CD8-positive, alpha-beta memory T cell (primary cell): ENCODE measurements at regions not wholly inside any gene's neighbourhood (a gene's known extent, or its start where the extent isn't known, plus 50 kb on each side); places are given as distances from the start of the nearest gene placed in this dataset.
"Not testable (repeated sequence)": the region's sequence is repeated elsewhere in the genome, so short reads cannot be mapped to it uniquely, and the experiment has no call there.

Experiments used
- CTCF ChIA-PET: fragments of 350-600 bp; sonication (Branson Sonifier 250); formaldehyde crosslinking; loops from one replicate; lab custom pipeline; 2021; ENCODE audit warnings: antibody characterized with exemption; lab: Charles Lee
- POLR2A ChIA-PET: fragments of 350-600 bp; sonication (Branson Sonifier 250); formaldehyde crosslinking; loops from one replicate; lab custom pipeline; 2021; ENCODE audit warnings: antibody characterized with exemption; lab: Charles Lee
- DNase-seq, 5 donors: peaks; one replicate each; pipeline versions ENCODE4 v3.0.0 to v3.0.0-alpha.2; 2020 to 2022; ENCODE audit warnings: mixed read lengths in 1 of 5
- H3K27ac ChIP-seq: one replicate; pipeline ENCODE4 v1.7.0; 2013; ENCODE audit warnings: low read depth, mild to moderate bottlenecking, low read length, moderate library complexity
- H3K27me3 ChIP-seq: 2 replicates; pipeline ENCODE4 v1.7.0; 2013; ENCODE audit warnings: low read length, mild to moderate bottlenecking; ENCODE audit not compliant: insufficient read depth, poor library complexity, severe bottlenecking
- H3K36me3 ChIP-seq: 2 replicates; pipeline ENCODE4 v1.7.0; 2013; ENCODE audit warnings: mild to moderate bottlenecking, low read length, moderate library complexity; ENCODE audit not compliant: insufficient read depth
- H3K4me1 ChIP-seq: 2 replicates; pipeline ENCODE4 v1.7.0; 2013; ENCODE audit warnings: mild to moderate bottlenecking, low read length, moderate library complexity; ENCODE audit not compliant: insufficient read depth
- H3K4me3 ChIP-seq: 2 replicates; pipeline ENCODE4 v1.7.0; 2013; ENCODE audit warnings: mild to moderate bottlenecking, low read length
- H3K9me3 ChIP-seq: 2 replicates; pipeline ENCODE4 v1.7.0; 2013; ENCODE audit warnings: mild to moderate bottlenecking, low read length
- H3K27ac Mint-ChIP-seq, 8 donors: one replicate each; pipeline ENCODE4 v1.8.0; 2020 to 2021; ENCODE audit warnings: mixed read lengths in 8 of 8, mild to moderate bottlenecking in 6 of 8, inconsistent platforms in 3 of 8, moderate library complexity in 3 of 8
- H3K27me3 Mint-ChIP-seq, 2 donors: one replicate each; pipeline ENCODE4 v1.8.0; 2020 to 2021; ENCODE audit warnings: mixed read lengths in 2 of 2, mild to moderate bottlenecking in 1 of 2, moderate library complexity in 1 of 2
- H3K36me3 Mint-ChIP-seq, 3 donors: one replicate each; pipeline ENCODE4 v1.8.0; 2020 to 2021; ENCODE audit warnings: mixed read lengths in 3 of 3, inconsistent platforms in 1 of 3, mild to moderate bottlenecking in 1 of 3
- H3K4me1 Mint-ChIP-seq, 3 donors: one replicate each; pipeline ENCODE4 v1.8.0; 2020 to 2021; ENCODE audit warnings: mixed read lengths in 3 of 3, inconsistent platforms in 1 of 3, mild to moderate bottlenecking in 1 of 3
- H3K4me3 Mint-ChIP-seq, 7 donors: one replicate each; pipeline ENCODE4 v1.8.0; 2020 to 2021; ENCODE audit warnings: mixed read lengths in 7 of 7, mild to moderate bottlenecking in 6 of 7, moderate library complexity in 4 of 7, inconsistent platforms in 2 of 7
- H3K9me3 Mint-ChIP-seq, 5 donors: one replicate each; pipeline ENCODE4 v1.8.0; 2020 to 2022; ENCODE audit warnings: mixed read lengths in 5 of 5, mild to moderate bottlenecking in 3 of 5, moderate library complexity in 2 of 5, inconsistent platforms in 1 of 5

DNA sequence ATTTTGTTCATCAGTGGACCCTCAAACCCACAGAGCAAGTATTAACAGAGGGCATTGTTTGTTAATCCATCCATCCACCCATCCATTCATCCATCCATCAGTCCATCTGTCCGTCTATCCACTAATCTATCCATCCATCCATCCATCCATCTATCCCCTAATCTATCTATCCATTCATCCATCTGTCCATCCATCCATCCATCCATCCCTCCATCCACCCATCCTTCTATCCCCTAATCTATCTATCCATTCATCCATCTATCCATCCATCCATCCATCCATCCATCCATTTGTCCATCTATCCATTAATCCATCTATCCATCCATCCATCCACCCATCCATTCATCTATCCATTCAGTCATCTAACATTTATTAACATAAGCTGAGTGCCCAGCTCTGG is 307.3 kb downstream of the MIAT start:
- Histone ChIP-seq H3K27ac (no peak overlapping the region), H3K27me3 (no peaks in the 10 kb centered on the region), H3K9me3 (no peaks in the 10 kb centered on the region), H3K4me3 (no peak overlapping the region), H3K36me3 (no peaks in the 10 kb centered on the region), H3K4me1 (no peaks in the 10 kb centered on the region)
- Mint-ChIP-seq H3K4me3 (no peak overlapping the region), H3K27me3 (peaks cover 9 to 21% of the 10 kb centered on the region in 2 donors), H3K4me1 (no peaks in the 10 kb centered on the region), H3K27ac (no peak overlapping the region), H3K36me3 (peaks cover 0 to 11% (median 4%) of the 10 kb centered on the region in 3 donors), H3K9me3 (peaks cover 0 to 7% (median 6%) of the 10 kb centered on the region in 5 donors)
- DNase-seq = no peak
- CTCF ChIA-PET = no interaction called here
- POLR2A ChIA-PET = no interaction called here

DNA sequence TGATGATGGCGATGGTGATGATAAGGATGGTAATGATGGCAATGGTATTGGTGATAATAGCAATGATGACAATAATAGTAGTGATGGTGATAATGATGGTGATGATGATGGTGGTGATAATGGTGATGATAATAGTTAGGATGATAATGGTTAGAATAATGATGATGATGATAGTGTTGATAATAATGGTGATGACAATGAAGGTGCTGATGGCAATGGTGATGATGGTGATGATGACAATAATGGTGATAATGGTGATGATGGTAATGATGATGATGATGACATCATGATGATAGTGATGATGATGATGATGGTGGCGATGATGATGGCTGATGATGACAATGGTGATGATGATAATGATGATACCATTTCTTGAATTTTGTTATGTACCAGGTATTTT is 309.9 kb downstream of the MIAT start:
- peaks cover 10 to 22% of the 10 kb centered on the region in 2 donors for H3K27me3 Mint-ChIP-seq
- Histone ChIP-seq H3K4me1 (no peaks in the 10 kb centered on the region), H3K4me3 (no peak overlapping the region), H3K9me3 (no peaks in the 10 kb centered on the region), H3K36me3 (no peaks in the 10 kb centered on the region), H3K27me3 (no peaks in the 10 kb centered on the region), H3K27ac (no peak overlapping the region)
- H3K36me3 Mint-ChIP-seq = peaks cover 0 to 11% (median 4%) of the 10 kb centered on the region in 3 donors
- H3K4me3 Mint-ChIP-seq = no peak overlapping the region
- ChIA-PET CTCF (no interaction called here), POLR2A (no interaction called here)
- DNase-seq = no peak
- H3K9me3 Mint-ChIP-seq = peaks cover 0 to 7% (median 6%) of the 10 kb centered on the region in 5 donors
- H3K4me1 Mint-ChIP-seq = no peaks in the 10 kb centered on the region
- no peak overlapping the region for H3K27ac Mint-ChIP-seq

DNA sequence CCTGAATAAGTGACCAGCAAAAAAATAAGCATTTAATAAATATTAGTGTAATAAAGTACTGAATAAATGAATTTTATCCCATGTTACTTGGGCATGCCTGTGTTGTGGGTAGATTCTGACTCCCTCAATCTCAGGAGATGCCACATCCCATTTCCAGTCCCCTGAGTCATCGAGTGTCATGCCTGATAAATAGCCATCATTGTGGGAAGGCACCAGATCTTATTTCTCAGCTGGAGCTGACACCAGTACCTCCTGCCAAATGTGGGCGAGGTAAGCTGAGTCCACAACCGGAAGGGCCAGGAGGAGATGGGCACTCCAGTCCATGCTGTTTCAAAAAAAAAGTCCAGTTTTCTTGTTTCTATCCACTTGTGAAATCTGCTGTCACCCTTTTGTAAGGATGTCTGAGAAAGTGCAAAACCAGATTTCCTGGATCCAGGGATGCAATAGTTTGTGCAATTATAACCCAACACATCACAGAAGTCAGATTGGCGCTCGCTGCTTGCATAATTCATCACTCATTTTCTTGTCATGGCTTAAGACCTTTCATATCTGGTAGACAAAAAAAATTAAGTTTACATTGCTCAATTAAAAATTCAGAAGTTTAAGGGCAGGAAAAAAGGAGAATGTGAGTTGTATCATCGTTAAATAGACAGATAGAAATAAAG is 311.6 kb downstream of the MIAT start:
- CTCF ChIA-PET = no interaction called here
- no peaks in the 10 kb centered on the region for H3K9me3 ChIP-seq
- H3K4me1 Mint-ChIP-seq = no peaks in the 10 kb centered on the region
- H3K27ac Mint-ChIP-seq = no peak overlapping the region
- H3K9me3 Mint-ChIP-seq = peaks cover 0 to 7% (median 6%) of the 10 kb centered on the region in 5 donors
- POLR2A ChIA-PET = no interaction called here
- no peaks in the 10 kb centered on the region for H3K4me1 ChIP-seq
- H3K4me3 Mint-ChIP-seq = no peak overlapping the region
- H3K27me3 Mint-ChIP-seq = peaks cover 12 to 20% of the 10 kb centered on the region in 2 donors
- H3K27ac ChIP-seq = no peak overlapping the region
- H3K4me3 ChIP-seq = no peak overlapping the region
- no peak for DNase-seq
- no peaks in the 10 kb centered on the region for H3K36me3 ChIP-seq
- peaks cover 0 to 11% (median 4%) of the 10 kb centered on the region in 3 donors for H3K36me3 Mint-ChIP-seq
- no peaks in the 10 kb centered on the region for H3K27me3 ChIP-seq

GRCh38 chr22:26970809-26971394 is 313.5 kb downstream of the MIAT start:
- Histone ChIP-seq H3K27ac (no peak overlapping the region), H3K36me3 (no peaks in the 10 kb centered on the region), H3K4me3 (no peak overlapping the region), H3K4me1 (no peaks in the 10 kb centered on the region), H3K27me3 (no peaks in the 10 kb centered on the region), H3K9me3 (no peaks in the 10 kb centered on the region)
- no peak overlapping the region for H3K4me3 Mint-ChIP-seq
- no peaks in the 10 kb centered on the region for H3K4me1 Mint-ChIP-seq
- H3K27ac Mint-ChIP-seq = no peak overlapping the region
- ChIA-PET CTCF (interaction anchor here (1.7 kb wide), 1 partner anchor 9 kb away, joined by 3 read pairs; no protein-coding TSS in a partner anchor), POLR2A (no interaction called here)
- H3K9me3 Mint-ChIP-seq = peaks cover 0 to 2% (median 0%) of the 10 kb centered on the region in 5 donors
- peaks cover 11 to 20% of the 10 kb centered on the region in 2 donors for H3K27me3 Mint-ChIP-seq
- no peak for DNase-seq
- H3K36me3 Mint-ChIP-seq = peaks cover 0 to 3% (median 0%) of the 10 kb centered on the region in 3 donors

DNA sequence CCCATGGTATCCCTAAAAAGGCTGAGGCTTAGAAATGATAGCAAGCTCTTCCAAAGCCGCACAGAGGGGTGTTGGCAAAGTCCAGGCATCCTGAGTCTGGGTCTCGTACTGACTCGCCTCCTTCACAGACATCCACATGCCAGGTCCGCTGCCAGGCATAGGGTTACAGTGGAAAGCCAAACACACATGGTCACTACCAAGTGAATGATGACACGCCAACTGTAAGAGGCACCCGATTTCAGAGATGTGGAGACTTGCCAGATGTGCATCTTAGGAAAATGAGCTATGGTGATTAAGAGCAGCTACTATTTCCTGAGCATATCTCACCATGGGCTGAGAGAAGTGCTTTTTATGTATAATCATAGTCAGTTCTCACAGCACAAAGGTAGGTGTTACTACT is 314.9 kb downstream of the MIAT start:
- H3K27ac Mint-ChIP-seq = no peak overlapping the region
- ChIA-PET POLR2A (no interaction called here), CTCF (no interaction called here)
- no peaks in the 10 kb centered on the region for H3K4me1 ChIP-seq
- no peak for DNase-seq
- H3K4me3 Mint-ChIP-seq = no peak overlapping the region
- no peaks in the 10 kb centered on the region for H3K27me3 ChIP-seq
- no peaks in the 10 kb centered on the region for H3K4me1 Mint-ChIP-seq
- no peaks in the 10 kb centered on the region for H3K9me3 ChIP-seq
- H3K4me3 ChIP-seq = no peak overlapping the region
- H3K36me3 ChIP-seq = no peaks in the 10 kb centered on the region
- H3K36me3 Mint-ChIP-seq = peaks cover 0 to 3% (median 0%) of the 10 kb centered on the region in 3 donors
- no peak overlapping the region for H3K27ac ChIP-seq
- peaks cover 9 to 20% of the 10 kb centered on the region in 2 donors for H3K27me3 Mint-ChIP-seq
- peaks cover 0 to 2% (median 0%) of the 10 kb centered on the region in 5 donors for H3K9me3 Mint-ChIP-seq

DNA sequence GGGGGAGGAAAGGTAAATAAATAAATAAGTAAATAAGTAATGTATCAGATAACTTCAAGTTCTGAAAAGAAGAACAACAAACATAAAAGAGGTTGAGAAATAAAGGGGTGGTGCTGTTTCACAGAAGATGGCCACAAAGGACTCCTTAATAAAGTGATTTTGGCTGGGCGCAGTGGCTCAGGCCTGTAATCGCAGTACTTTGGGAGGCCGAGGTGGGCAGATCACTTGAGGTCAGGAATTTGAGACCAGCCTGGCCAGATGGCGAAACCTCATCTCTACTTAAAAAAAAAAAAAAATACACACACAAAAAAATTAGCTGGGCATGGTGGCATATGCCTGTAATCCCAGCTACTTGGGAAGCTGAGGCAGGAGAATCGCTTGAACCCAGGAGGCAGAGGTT is 315.5 kb downstream of the MIAT start:
- DNase-seq, H3K27ac ChIP-seq, H3K9me3 ChIP-seq, H3K4me1 ChIP-seq, H3K4me3 ChIP-seq, H3K36me3 ChIP-seq, H3K4me3 Mint-ChIP-seq, POLR2A ChIA-PET, H3K4me1 Mint-ChIP-seq, H3K9me3 Mint-ChIP-seq, H3K36me3 Mint-ChIP-seq, CTCF ChIA-PET, H3K27ac Mint-ChIP-seq, H3K27me3 ChIP-seq: not testable (repeated sequence)
- peaks cover 9 to 26% of the 10 kb centered on the region in 2 donors for H3K27me3 Mint-ChIP-seq

DNA sequence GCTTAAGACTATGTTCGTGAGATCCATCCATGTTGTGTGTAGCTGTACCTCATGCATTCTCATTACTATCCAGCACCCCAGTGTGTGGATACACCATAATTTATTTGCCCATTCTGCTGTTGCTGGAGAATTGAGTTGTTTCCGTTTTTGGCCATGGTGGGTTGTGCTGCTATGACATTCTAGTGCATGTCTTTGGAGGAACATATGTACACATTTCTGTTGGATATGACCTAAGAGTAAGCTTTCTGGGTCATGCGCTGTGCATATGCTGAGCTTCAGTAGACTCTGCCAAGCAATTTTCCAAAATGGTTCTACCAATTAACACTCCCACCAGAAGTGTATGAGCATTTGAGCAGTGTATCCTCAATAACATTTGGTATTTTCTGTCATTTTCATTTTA is 316.6 kb downstream of the MIAT start:
- DNase-seq = no peak
- H3K27ac ChIP-seq = no peak overlapping the region
- H3K4me1 ChIP-seq = no peaks in the 10 kb centered on the region
- no peak overlapping the region for H3K4me3 ChIP-seq
- H3K27me3 ChIP-seq = no peaks in the 10 kb centered on the region
- ChIA-PET CTCF (no interaction called here), POLR2A (no interaction called here)
- Mint-ChIP-seq H3K36me3 (peaks cover 0 to 9% (median 0%) of the 10 kb centered on the region in 3 donors), H3K4me1 (no peaks in the 10 kb centered on the region), H3K27me3 (peaks cover 9 to 31% of the 10 kb centered on the region in 2 donors), H3K4me3 (no peak overlapping the region), H3K27ac (no peak overlapping the region), H3K9me3 (peaks cover 0 to 4% (median 0%) of the 10 kb centered on the region in 5 donors)
- H3K36me3 ChIP-seq = no peaks in the 10 kb centered on the region
- no peaks in the 10 kb centered on the region for H3K9me3 ChIP-seq

- no peaks in the 10 kb centered on the region for H3K4me1 Mint-ChIP-seq
- no peak overlapping the region for H3K4me3 Mint-ChIP-seq
- H3K9me3 Mint-ChIP-seq = peaks cover 0 to 4% (median 0%) of the 10 kb centered on the region in 5 donors
- H3K27me3 ChIP-seq = no peaks in the 10 kb centered on the region
- H3K27ac ChIP-seq = no peak overlapping the region
- no peak for DNase-seq
- no peaks in the 10 kb centered on the region for H3K36me3 ChIP-seq
- peaks cover 0 to 6% (median 0%) of the 10 kb centered on the region in 3 donors for H3K36me3 Mint-ChIP-seq
- no peak overlapping the region for H3K27ac Mint-ChIP-seq
- ChIA-PET CTCF (no interaction called here), POLR2A (no interaction called here)
- peaks cover 11 to 25% of the 10 kb centered on the region in 2 donors for H3K27me3 Mint-ChIP-seq
- H3K4me1 ChIP-seq = no peaks in the 10 kb centered on the region
- H3K4me3 ChIP-seq = no peak overlapping the region
- H3K9me3 ChIP-seq = no peaks in the 10 kb centered on the region
Observed at GRCh38 chr22:26974914-26975803, 317.8 kb downstream of the MIAT start.
